ENCODE measurements at regions not wholly inside any gene's neighbourhood (a gene's known extent, or its start where the extent isn't known, plus 50 kb on each side); places are given as distances from the start of the nearest gene placed in this dataset.
"Not testable (repeated sequence)": the region's sequence is repeated elsewhere in the genome, so short reads cannot be mapped to it uniquely, and the experiment has no call there.

DNA sequence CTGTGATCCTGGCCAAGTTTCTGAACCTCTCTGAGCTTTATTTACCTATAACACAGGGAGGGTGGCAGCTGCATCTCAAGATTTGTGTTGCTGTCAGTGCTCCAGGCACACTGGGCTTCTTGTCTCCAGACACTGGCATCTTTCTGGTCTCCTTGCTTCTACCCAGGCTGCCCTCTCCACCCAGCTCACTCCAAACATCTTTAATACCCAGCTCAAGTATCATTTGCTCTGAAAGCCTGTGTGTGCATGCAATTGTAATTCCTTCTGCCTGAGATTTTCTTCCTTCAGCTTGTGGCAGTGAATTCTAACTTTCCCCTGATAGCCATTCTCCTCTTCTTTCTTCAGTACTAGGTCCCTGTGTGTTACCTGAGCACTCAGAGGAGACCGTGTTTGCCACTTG, 50.7 kb upstream of the USP7 start:
- peaks cover 0 to 6% of the 10 kb centered on the region in 2 donors for H3K9me3 ChIP-seq
- H3K27ac ChIP-seq = no peak overlapping the region
- no peaks in the 10 kb centered on the region for H3K4me1 ChIP-seq
- H3K4me3 ChIP-seq = no peak overlapping the region
- no peaks in the 10 kb centered on the region for H3K36me3 ChIP-seq
- intact Hi-C loops (cut with DNase I; ENCODE audit: low total_unique reads) = no loop called here
- TF ChIP-seq, protein P1, sequence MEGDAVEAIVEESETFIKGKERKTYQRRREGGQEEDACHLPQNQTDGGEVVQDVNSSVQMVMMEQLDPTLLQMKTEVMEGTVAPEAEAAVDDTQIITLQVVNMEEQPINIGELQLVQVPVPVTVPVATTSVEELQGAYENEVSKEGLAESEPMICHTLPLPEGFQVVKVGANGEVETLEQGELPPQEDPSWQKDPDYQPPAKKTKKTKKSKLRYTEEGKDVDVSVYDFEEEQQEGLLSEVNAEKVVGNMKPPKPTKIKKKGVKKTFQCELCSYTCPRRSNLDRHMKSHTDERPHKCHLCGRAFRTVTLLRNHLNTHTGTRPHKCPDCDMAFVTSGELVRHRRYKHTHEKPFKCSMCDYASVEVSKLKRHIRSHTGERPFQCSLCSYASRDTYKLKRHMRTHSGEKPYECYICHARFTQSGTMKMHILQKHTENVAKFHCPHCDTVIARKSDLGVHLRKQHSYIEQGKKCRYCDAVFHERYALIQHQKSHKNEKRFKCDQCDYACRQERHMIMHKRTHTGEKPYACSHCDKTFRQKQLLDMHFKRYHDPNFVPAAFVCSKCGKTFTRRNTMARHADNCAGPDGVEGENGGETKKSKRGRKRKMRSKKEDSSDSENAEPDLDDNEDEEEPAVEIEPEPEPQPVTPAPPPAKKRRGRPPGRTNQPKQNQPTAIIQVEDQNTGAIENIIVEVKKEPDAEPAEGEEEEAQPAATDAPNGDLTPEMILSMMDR (IDR thresholded peaks at IDR 0.05) = no peak
- TF ChIP-seq POLR2A (IDR thresholded peaks at IDR 0.05) = no peak
- H3K27me3 ChIP-seq = no peaks in the 10 kb centered on the region
- no peak for DNase-seq

DNA sequence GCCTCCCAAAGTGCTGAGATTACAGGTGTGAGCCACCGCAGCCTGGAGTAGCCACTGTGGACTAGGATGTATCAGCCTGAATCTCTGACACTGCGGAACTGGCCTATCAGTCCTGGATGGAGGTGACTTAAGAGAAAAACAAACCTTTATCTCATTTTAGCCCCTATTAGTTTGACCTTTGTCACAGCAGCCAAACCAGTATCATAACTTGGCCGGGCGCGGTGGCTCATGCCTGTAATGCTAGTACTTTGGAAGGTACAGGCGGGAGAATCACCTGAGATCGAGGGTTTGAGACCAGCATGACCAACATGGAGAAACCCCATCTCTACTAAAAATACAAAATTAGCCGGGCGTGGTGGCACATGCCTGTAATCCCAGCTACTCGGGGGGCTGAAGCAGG, 51.8 kb upstream of the USP7 start:
- Histone ChIP-seq H3K4me1 (no peaks in the 10 kb centered on the region), H3K27ac (no peak overlapping the region), H3K27me3 (no peaks in the 10 kb centered on the region), H3K9me3 (peaks cover 0 to 6% of the 10 kb centered on the region in 2 donors), H3K36me3 (no peaks in the 10 kb centered on the region), H3K4me3 (no peak overlapping the region)
- no peak for DNase-seq
- intact Hi-C loops (cut with DNase I; ENCODE audit: low total_unique reads) = no loop called here
- TF ChIP-seq, protein P1 (IDR thresholded peaks at IDR 0.05) = no peak
- TF ChIP-seq POLR2A (IDR thresholded peaks at IDR 0.05) = no peak

DNA sequence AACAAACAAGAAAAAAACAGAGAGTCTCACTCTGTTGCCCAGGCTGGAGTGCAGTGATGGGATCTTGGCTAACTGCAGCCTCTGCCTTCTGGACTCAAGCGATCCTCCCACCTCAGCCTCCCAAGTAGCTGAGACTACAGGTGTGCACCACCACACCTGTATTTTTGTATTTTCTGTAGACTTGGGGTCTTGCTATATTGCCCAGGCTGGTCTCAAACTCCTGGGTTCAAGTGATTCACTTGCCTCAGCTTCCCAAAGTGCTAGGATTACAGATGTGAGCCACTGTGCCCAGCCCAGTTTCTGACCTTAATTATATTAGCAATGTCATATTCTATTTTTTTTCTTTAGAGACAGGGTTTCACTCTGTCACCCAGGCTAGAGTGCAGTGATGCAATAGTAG, 52.3 kb upstream of the USP7 start:
- H3K27me3 ChIP-seq; DNase-seq; H3K4me3 ChIP-seq; H3K27ac ChIP-seq; H3K9me3 ChIP-seq; H3K4me1 ChIP-seq; intact Hi-C loops (cut with DNase I; ENCODE audit: low total_unique reads); H3K36me3 ChIP-seq: not testable (repeated sequence)

DNA sequence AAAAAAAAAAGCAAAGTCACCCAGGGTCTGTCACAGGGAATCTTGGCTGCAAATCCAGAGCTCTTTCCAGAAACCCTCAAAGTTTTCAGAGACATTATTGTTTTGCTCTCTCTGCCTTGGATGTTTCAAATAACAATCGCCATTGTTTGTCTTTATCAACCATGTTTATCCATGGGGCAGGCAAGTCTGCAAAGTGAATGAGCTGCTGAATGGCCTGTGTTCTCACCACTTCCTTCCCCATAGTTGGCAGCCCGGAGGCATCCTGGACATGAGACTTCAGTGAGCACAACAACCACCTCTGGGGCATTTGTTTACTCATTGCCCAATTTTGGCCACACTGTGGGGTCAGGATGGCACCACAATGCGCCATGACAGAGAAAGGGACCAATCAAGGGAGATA, 53.1 kb upstream of the USP7 start:
- TF ChIP-seq, protein P1 (IDR thresholded peaks at IDR 0.05) = no peak
- TF ChIP-seq POLR2A (IDR thresholded peaks at IDR 0.05) = no peak
- H3K27me3 ChIP-seq = no peaks in the 10 kb centered on the region

DNA sequence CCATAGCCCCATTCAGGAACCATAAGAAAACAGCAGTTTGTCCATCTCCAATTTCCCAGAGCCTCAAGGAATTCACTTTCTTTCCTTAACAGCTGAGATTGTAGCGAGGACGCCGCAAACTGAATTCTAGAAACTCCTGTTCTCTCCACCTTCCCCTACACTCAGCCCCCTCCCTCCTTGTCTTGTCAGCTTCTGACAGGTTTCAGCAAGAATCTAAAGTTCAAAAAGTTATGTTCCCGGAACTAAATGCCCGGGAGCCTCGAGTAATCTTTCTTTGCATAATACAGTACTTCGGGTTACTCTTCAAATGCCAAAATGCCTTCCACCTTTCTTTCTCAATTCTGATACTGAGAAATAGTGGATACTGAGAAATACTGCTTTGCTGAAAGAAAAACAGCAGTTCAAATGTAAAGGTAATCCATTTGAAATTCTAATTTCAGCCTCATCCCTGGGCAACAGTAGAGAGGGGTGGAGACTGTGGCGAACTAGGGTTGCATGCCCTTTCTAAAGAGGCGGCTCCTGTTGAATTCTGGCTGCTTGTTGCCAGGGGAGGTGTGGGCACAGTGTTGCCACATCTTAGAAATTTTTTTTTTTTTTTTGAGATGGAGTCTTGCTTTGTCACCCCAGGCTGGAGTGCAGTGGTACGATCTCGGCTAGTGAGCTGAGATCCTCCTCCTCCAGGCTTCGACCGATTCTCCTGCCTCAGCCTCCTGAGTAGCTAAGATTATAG, 63.5 kb upstream of the USP7 start:
- Histone ChIP-seq H3K27me3 (no peaks in the 10 kb centered on the region), H3K27ac (no peak overlapping the region), H3K4me1 (no peaks in the 10 kb centered on the region), H3K9me3 (no peaks in the 10 kb centered on the region), H3K4me3 (no peak overlapping the region), H3K36me3 (no peaks in the 10 kb centered on the region)
- intact Hi-C loops (cut with DNase I; ENCODE audit: low total_unique reads) = no loop called here
- no peak for DNase-seq
- TF ChIP-seq, protein P1 (IDR thresholded peaks at IDR 0.05) = no peak
- no peak for TF ChIP-seq POLR2A (IDR thresholded peaks at IDR 0.05)

More for the DNA sequence above, 53.1 kb upstream of the USP7 start:
- peaks cover 0 to 6% of the 10 kb centered on the region in 2 donors for H3K9me3 ChIP-seq
- H3K27ac ChIP-seq = no peak overlapping the region
- H3K4me1 ChIP-seq = no peaks in the 10 kb centered on the region
- no peaks in the 10 kb centered on the region for H3K36me3 ChIP-seq
- no peak overlapping the region for H3K4me3 ChIP-seq
- DNase-seq = no peak
- intact Hi-C loops (cut with DNase I; ENCODE audit: low total_unique reads) = no loop called here

DNA sequence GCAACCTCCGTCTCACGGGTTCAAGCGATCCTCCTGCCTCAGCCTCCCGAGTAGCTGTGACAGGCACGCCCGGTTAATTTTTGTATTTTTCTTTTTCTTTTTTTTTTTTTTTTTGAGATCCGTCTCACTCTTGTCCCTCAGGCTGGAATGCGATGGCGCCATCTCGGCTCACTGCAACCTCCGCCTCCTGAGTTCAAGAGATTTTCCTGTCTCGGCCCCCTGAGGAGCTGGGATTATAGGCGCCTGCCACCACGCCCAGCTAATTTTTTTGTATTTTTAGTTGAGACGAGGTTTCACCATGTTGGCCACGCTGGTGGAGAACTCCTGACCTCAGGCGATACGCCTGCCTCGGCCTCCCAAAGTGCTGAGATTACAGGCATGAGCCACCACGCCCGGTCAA, 63.0 kb upstream of the HAPSTR1 start:
- H3K27me3 ChIP-seq; intact Hi-C loops (cut with DNase I; ENCODE audit: low total_unique reads); H3K27ac ChIP-seq; H3K9me3 ChIP-seq; H3K36me3 ChIP-seq; H3K4me3 ChIP-seq; DNase-seq; H3K4me1 ChIP-seq: not testable (repeated sequence)
